ENCODE measurements at regions not wholly inside any gene's neighbourhood (a gene's known extent, or its start where the extent isn't known, plus 50 kb on each side); places are given as distances from the start of the nearest gene placed in this dataset.

GRCh38 chr11:37963440-37963839 is 1365.4 kb upstream of the RAG2 start:
- Histone ChIP-seq H3K9me3 (ENCODE audit: control insufficient read depth in 2 of 2, low read length in 2 of 2) (no peaks in the 10 kb centered on the region), H3K4me1 (ENCODE audit: control insufficient read depth, insufficient read depth, low read length) (no peaks in the 10 kb centered on the region), H3K36me3 (ENCODE audit: control insufficient read depth in 2 of 2, insufficient read depth in 2 of 2, low read length in 2 of 2) (no peaks in the 10 kb centered on the region), H3K4me3 (ENCODE audit: low read length in 2 of 2) (no peak overlapping the region), H3K27ac (ENCODE audit: low read length) (no peak overlapping the region), H3K9ac (ENCODE audit: low read length in 2 of 2) (no peak overlapping the region), H3K27me3 (ENCODE audit: control insufficient read depth in 1 of 2, insufficient read depth in 2 of 2, low read length in 2 of 2) (no peaks in the 10 kb centered on the region)

DNA sequence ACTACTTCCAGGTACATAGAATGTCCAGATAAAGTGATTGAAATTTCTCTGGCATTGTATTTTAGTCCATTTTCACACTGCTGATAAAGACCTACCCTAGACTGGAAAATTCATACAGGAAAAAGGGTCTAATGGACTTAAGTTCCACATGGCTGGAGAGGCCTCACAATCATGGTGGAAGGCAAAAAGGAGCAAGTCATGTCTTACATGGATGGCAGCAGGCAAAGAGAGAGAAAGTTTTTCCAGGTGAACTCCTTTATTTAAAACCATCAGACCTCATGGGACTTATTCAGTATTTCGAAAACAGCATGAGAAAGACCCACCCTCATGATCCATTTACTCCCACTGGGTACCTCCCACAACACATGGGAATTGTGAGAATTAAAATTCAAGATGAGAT is 1359.7 kb upstream of the RAG2 start:
- H3K27me3 ChIP-seq (ENCODE audit: control insufficient read depth in 1 of 2, insufficient read depth in 2 of 2, low read length in 2 of 2), result no peaks in the 10 kb centered on the region
- H3K9me3 ChIP-seq (ENCODE audit: control insufficient read depth in 2 of 2, low read length in 2 of 2), result no peaks in the 10 kb centered on the region
- no peaks in the 10 kb centered on the region for H3K36me3 ChIP-seq (ENCODE audit: control insufficient read depth in 2 of 2, insufficient read depth in 2 of 2, low read length in 2 of 2)
- H3K4me1 ChIP-seq (ENCODE audit: control insufficient read depth, insufficient read depth, low read length), result no peaks in the 10 kb centered on the region
- no peak overlapping the region for H3K27ac ChIP-seq (ENCODE audit: low read length)
- no peak overlapping the region for H3K4me3 ChIP-seq (ENCODE audit: low read length in 2 of 2)
- no peak overlapping the region for H3K9ac ChIP-seq (ENCODE audit: low read length in 2 of 2)

DNA sequence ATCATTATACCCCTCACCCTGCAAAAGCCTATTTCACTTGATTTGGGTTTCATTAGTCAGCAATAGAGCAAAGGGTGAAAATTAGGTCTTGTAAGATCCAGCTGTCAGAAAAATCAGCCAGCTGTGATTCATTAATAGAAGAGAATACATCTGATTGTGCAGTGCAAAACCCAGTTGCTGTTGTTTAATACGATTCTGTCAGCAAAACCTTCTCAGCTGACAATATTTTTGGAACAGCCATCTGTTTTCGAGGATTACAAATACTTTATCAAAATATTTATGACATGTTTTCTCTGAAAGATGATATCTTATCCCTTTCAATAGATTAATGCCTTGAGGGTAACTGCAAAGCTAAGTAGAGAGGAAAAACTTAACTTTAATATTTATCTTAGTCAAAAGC is 1354.0 kb upstream of the RAG2 start:
- H3K9ac ChIP-seq (ENCODE audit: low read length in 2 of 2), result no peak overlapping the region
- H3K36me3 ChIP-seq (ENCODE audit: control insufficient read depth in 2 of 2, insufficient read depth in 2 of 2, low read length in 2 of 2), result no peaks in the 10 kb centered on the region
- H3K27me3 ChIP-seq (ENCODE audit: control insufficient read depth in 1 of 2, insufficient read depth in 2 of 2, low read length in 2 of 2), result no peaks in the 10 kb centered on the region
- no peaks in the 10 kb centered on the region for H3K9me3 ChIP-seq (ENCODE audit: control insufficient read depth in 2 of 2, low read length in 2 of 2)
- no peak overlapping the region for H3K4me3 ChIP-seq (ENCODE audit: low read length in 2 of 2)
- H3K4me1 ChIP-seq (ENCODE audit: control insufficient read depth, insufficient read depth, low read length), result no peaks in the 10 kb centered on the region
- no peak overlapping the region for H3K27ac ChIP-seq (ENCODE audit: low read length)

GRCh38 chr11:37948258-37948657 is 1350.2 kb upstream of the RAG2 start:
- no peaks in the 10 kb centered on the region for H3K9me3 ChIP-seq (ENCODE audit: control insufficient read depth in 2 of 2, low read length in 2 of 2)
- no peaks in the 10 kb centered on the region for H3K27me3 ChIP-seq (ENCODE audit: control insufficient read depth in 1 of 2, insufficient read depth in 2 of 2, low read length in 2 of 2)
- H3K27ac ChIP-seq (ENCODE audit: low read length), result no peak overlapping the region
- H3K36me3 ChIP-seq (ENCODE audit: control insufficient read depth in 2 of 2, insufficient read depth in 2 of 2, low read length in 2 of 2), result no peaks in the 10 kb centered on the region
- no peak overlapping the region for H3K9ac ChIP-seq (ENCODE audit: low read length in 2 of 2)
- H3K4me3 ChIP-seq (ENCODE audit: low read length in 2 of 2), result no peak overlapping the region
- H3K4me1 ChIP-seq (ENCODE audit: control insufficient read depth, insufficient read depth, low read length), result no peaks in the 10 kb centered on the region

DNA sequence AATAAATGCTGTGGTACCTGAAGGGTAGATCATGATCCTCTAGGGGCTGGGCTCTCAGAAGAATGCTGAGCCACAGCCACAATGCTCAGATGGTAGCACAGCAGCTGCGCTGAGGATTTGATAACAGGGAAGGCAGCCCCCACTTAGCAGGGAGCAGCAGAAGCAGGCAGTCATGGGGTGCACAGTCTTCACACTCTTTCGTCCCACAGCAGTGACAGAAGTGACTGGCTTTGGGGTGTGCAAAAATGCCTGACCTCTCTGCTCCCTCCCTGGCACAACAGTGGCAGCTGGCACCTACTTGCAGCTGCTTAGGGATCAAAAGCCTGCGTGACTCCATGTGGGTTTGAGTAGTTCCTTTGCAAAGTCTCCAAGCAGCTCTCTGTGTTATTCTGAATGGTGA is 1349.8 kb upstream of the RAG2 start:
- Histone ChIP-seq H3K27me3 (ENCODE audit: control insufficient read depth in 1 of 2, insufficient read depth in 2 of 2, low read length in 2 of 2) (no peaks in the 10 kb centered on the region), H3K9me3 (ENCODE audit: control insufficient read depth in 2 of 2, low read length in 2 of 2) (no peaks in the 10 kb centered on the region), H3K4me1 (ENCODE audit: control insufficient read depth, insufficient read depth, low read length) (no peaks in the 10 kb centered on the region), H3K36me3 (ENCODE audit: control insufficient read depth in 2 of 2, insufficient read depth in 2 of 2, low read length in 2 of 2) (no peaks in the 10 kb centered on the region), H3K9ac (ENCODE audit: low read length in 2 of 2) (no peak overlapping the region), H3K4me3 (ENCODE audit: low read length in 2 of 2) (no peak overlapping the region), H3K27ac (ENCODE audit: low read length) (no peak overlapping the region)

DNA sequence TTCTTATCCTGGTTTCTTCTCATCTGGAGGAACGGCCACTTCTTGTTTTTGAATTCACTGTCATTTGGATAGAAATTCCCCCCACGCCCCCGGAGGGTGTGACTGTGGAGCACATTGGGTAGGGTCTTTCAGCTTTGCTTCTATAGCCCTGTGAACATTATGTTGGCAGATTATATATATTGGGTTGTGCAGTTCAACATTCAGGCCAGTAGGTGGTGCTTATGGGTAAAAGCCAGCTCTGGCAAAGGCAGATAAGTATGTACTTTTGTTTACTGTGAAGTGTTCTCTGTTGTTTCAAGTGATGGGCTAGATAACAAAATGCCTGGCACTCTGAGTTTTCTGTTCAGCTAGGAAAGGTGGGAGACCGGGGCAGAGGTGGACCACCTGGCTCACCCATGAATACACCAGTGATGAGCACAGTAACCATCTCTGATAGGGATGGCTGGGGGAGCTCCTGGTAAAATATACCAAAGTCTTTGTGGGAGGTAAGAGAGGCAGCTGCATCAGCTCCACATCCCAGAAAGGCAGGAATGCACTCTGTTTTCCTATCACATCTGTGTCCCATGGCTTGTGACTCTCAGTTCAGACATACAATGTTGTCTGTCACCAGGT is 1348.2 kb upstream of the RAG2 start:
- Histone ChIP-seq H3K4me3 (ENCODE audit: low read length in 2 of 2) (no peak overlapping the region), H3K9me3 (ENCODE audit: control insufficient read depth in 2 of 2, low read length in 2 of 2) (no peaks in the 10 kb centered on the region), H3K9ac (ENCODE audit: low read length in 2 of 2) (no peak overlapping the region), H3K27ac (ENCODE audit: low read length) (no peak overlapping the region), H3K36me3 (ENCODE audit: control insufficient read depth in 2 of 2, insufficient read depth in 2 of 2, low read length in 2 of 2) (no peaks in the 10 kb centered on the region), H3K27me3 (ENCODE audit: control insufficient read depth in 1 of 2, insufficient read depth in 2 of 2, low read length in 2 of 2) (no peaks in the 10 kb centered on the region), H3K4me1 (ENCODE audit: control insufficient read depth, insufficient read depth, low read length) (no peaks in the 10 kb centered on the region)

- Histone ChIP-seq H3K27ac (ENCODE audit: low read length) (no peak overlapping the region), H3K9ac (ENCODE audit: low read length in 2 of 2) (no peak overlapping the region), H3K36me3 (ENCODE audit: control insufficient read depth in 2 of 2, insufficient read depth in 2 of 2, low read length in 2 of 2) (no peaks in the 10 kb centered on the region), H3K4me1 (ENCODE audit: control insufficient read depth, insufficient read depth, low read length) (no peaks in the 10 kb centered on the region), H3K4me3 (ENCODE audit: low read length in 2 of 2) (no peak overlapping the region), H3K27me3 (ENCODE audit: control insufficient read depth in 1 of 2, insufficient read depth in 2 of 2, low read length in 2 of 2) (no peaks in the 10 kb centered on the region), H3K9me3 (ENCODE audit: control insufficient read depth in 2 of 2, low read length in 2 of 2) (no peaks in the 10 kb centered on the region)
These were observed 1344.0 kb upstream of the RAG2 start for GRCh38 chr11:37942081-37942480.

DNA sequence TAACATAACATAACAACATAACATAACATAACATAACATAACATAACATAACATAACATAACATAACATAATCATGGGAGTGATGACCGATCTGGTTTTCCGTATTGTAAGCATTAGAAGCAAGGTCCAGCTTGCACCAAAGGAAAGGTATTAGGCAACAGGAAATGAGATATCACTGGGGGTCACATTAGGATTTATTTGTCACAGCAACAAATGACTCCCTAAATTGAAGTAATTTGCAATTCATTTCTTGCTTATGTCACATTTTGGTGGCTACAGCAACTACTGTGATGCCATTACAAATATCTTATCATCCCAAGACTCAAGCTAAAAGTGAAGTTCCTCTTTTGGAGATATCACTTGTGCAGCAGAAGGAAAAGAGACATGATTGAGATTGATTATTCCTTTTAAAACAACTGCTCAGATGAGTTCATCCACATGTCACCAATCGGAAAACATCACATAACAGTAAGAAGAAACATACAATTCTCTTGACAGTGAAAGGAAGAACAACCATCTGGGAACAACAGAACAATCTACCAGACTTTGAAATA is 1331.1 kb upstream of the RAG2 start:
- Histone ChIP-seq H3K36me3 (ENCODE audit: control insufficient read depth in 2 of 2, insufficient read depth in 2 of 2, low read length in 2 of 2) (no peaks in the 10 kb centered on the region), H3K27ac (ENCODE audit: low read length) (no peak overlapping the region), H3K9ac (ENCODE audit: low read length in 2 of 2) (no peak overlapping the region), H3K4me1 (ENCODE audit: control insufficient read depth, insufficient read depth, low read length) (no peaks in the 10 kb centered on the region), H3K27me3 (ENCODE audit: control insufficient read depth in 1 of 2, insufficient read depth in 2 of 2, low read length in 2 of 2) (no peaks in the 10 kb centered on the region), H3K9me3 (ENCODE audit: control insufficient read depth in 2 of 2, low read length in 2 of 2) (peaks cover 0 to 3% of the 10 kb centered on the region in 2 donors), H3K4me3 (ENCODE audit: low read length in 2 of 2) (no peak overlapping the region)

DNA sequence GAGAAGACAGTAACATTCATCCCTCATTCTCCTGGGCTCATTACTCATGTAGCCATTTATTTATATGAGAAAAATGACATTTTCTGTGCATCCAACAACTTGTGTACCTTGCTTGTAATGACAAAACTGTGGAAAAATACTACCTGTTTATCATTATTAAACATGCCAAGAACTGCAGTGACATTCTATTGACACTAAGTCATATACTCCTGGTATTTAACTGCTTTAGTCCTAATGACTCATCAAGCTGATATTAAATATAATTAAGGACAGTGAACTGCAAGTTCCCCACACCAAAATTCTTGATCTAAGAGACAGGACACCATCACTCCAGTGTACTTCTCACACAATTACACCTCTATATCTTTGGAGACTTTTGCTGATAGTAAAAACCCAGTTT is 1328.7 kb upstream of the RAG2 start:
- H3K9ac ChIP-seq (ENCODE audit: low read length in 2 of 2), result no peak overlapping the region
- H3K36me3 ChIP-seq (ENCODE audit: control insufficient read depth in 2 of 2, insufficient read depth in 2 of 2, low read length in 2 of 2), result no peaks in the 10 kb centered on the region
- H3K27me3 ChIP-seq (ENCODE audit: control insufficient read depth in 1 of 2, insufficient read depth in 2 of 2, low read length in 2 of 2), result no peaks in the 10 kb centered on the region

GRCh38 chr11:37916331-37916730 is 1318.3 kb upstream of the RAG2 start:
- Histone ChIP-seq H3K27me3 (ENCODE audit: control insufficient read depth in 1 of 2, insufficient read depth in 2 of 2, low read length in 2 of 2) (no peaks in the 10 kb centered on the region), H3K9me3 (ENCODE audit: control insufficient read depth in 2 of 2, low read length in 2 of 2) (no peaks in the 10 kb centered on the region), H3K4me3 (ENCODE audit: low read length in 2 of 2) (no peak overlapping the region), H3K36me3 (ENCODE audit: control insufficient read depth in 2 of 2, insufficient read depth in 2 of 2, low read length in 2 of 2) (no peaks in the 10 kb centered on the region), H3K9ac (ENCODE audit: low read length in 2 of 2) (no peak overlapping the region), H3K27ac (ENCODE audit: low read length) (no peak overlapping the region), H3K4me1 (ENCODE audit: control insufficient read depth, insufficient read depth, low read length) (no peaks in the 10 kb centered on the region)

More for the DNA sequence above, 1328.7 kb upstream of the RAG2 start:
- no peaks in the 10 kb centered on the region for H3K4me1 ChIP-seq (ENCODE audit: control insufficient read depth, insufficient read depth, low read length)
- H3K9me3 ChIP-seq (ENCODE audit: control insufficient read depth in 2 of 2, low read length in 2 of 2), result no peaks in the 10 kb centered on the region
- no peak overlapping the region for H3K27ac ChIP-seq (ENCODE audit: low read length)
- H3K4me3 ChIP-seq (ENCODE audit: low read length in 2 of 2), result no peak overlapping the region

GRCh38 chr11:37914859-37915258 is 1316.8 kb upstream of the RAG2 start:
- Histone ChIP-seq H3K9ac (ENCODE audit: low read length in 2 of 2) (no peak overlapping the region), H3K4me3 (ENCODE audit: low read length in 2 of 2) (no peak overlapping the region), H3K36me3 (ENCODE audit: control insufficient read depth in 2 of 2, insufficient read depth in 2 of 2, low read length in 2 of 2) (no peaks in the 10 kb centered on the region), H3K27ac (ENCODE audit: low read length) (no peak overlapping the region), H3K4me1 (ENCODE audit: control insufficient read depth, insufficient read depth, low read length) (no peaks in the 10 kb centered on the region), H3K9me3 (ENCODE audit: control insufficient read depth in 2 of 2, low read length in 2 of 2) (no peaks in the 10 kb centered on the region), H3K27me3 (ENCODE audit: control insufficient read depth in 1 of 2, insufficient read depth in 2 of 2, low read length in 2 of 2) (no peaks in the 10 kb centered on the region)
